IPS-NIHi7 (cell line): ENCODE measurements at regions not wholly inside any gene's neighbourhood (a gene's known extent, or its start where the extent isn't known, plus 50 kb on each side); places are given as distances from the start of the nearest gene placed in this dataset.

Experiments used
- DNase-seq: peaks from one replicate; pipeline ENCODE4 v3.0.0; 2012; ENCODE audit warnings: mixed read lengths; ENCODE audit errors: extremely low spot score

DNA sequence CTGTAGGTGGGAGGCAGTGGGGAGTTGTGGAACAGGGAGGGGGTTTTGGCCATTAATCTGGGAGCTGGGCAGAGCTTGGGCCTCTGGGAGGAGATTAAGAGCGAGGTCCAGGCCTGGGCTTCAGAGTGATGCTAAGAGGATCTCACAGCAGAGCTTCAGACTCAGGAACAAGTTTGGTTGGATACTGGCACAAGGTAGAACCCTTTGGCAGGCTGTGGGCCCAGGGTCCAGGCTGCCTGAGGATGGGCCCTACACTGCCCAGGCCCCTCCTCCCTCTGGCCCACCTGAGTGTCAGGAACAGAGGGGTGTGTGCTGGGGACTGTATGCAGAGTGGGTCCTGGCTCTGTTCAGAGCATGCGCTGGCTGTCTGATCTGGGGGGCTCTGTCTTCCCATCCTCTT, 334.9 kb downstream of the CYP26B1 start:
- no peak for DNase-seq

DNA sequence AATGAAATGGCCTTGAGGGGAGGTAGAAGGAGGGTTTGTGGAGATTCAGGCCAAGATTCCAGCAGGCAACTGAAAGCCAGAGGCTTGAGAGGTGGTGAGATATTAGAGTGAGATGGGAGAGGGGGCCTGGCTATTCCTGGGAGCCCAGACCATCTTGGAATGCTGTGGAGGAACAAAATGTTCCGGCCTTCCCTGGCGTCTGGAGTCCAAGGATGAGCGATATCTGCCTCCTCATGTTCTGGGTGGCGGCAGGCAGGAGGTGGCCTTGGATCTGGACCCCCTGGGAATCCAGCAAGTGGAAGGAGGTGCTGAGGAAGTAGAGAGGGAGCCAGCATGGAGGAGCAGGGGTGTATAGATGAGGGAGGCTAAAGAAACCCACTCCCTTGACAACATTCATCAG, 335.9 kb downstream of the CYP26B1 start:
- DNase-seq: no peak

DNA sequence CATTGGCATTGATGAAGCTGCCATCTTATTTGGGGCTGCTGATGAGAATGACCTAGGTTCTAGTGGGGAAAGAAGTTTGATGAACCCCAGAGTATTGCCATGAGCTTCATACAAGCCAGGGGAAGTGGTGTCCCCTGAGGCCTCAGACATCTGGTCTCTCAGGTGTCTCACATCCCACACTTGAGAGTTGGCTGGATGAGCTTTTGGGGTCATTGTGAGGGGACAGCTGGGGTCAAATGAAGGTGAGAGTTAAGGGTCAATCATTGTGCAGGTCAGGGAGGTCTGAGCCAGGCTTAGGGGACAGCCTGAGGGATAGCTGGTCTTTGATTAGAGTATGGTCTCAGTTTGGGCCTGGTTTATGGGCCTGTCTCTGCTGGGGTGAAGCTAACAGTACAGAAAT, 336.5 kb downstream of the CYP26B1 start:
- no peak for DNase-seq

DNA sequence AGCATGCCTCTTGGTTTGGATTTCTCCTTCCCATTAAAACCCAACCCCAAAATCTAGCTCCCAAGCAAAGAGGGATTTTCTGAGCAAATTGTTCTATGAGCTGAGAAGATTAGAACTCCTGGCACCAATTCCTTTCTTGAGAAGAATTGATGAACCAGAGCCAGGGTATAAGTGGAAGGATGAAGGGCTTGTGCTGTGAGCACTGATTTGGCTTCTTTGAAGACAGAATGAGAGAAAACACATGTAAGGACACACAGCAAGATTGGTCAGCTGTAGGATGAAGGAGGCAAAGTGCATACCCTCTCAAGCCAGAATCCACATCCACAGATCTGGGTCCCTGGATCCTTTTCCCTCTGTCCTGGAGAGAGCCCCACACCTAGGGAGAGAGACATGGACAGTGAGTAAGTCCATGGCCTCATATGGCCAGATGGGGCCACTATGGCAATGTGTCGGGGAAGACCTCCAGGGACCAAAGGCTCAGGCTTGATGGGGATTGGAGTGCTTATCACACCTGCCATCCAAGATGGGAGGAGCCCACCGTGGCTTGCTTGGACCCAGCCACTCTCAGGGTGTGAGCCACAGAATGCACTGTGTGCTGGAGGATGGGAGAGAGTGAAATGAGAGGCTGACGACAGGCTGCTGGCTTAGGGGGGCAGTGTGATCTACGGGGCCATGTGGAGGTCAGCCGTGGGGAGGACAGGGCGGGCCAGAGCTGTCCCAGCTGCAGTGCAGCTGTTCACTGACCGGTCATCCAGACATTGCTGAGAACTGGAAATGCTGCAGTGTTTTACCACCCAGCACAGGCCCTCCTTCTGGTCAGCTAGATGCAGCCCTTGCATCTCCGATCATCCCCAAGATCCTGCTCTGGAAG, 339.8 kb downstream of the CYP26B1 start:
- no peak for DNase-seq

DNA sequence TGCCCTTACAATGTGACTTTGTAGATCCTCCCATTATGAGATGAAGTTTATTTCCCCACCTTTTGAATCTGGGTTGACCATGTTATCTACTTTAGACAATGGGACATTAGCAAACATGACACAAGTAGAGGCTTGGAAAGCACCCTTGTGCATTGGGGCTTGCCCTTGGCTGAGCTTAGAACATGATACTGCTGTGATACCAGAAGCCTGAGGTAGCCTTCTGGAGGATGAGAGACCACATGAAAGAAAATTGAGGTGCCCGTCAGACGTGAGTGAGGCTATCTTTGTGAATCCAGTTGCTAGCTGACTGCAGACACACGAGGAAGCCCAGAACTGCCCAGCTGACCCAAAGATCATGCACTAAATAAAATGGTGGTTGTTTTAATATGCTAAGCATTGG, 341.2 kb downstream of the CYP26B1 start:
- DNase-seq: no peak

DNA sequence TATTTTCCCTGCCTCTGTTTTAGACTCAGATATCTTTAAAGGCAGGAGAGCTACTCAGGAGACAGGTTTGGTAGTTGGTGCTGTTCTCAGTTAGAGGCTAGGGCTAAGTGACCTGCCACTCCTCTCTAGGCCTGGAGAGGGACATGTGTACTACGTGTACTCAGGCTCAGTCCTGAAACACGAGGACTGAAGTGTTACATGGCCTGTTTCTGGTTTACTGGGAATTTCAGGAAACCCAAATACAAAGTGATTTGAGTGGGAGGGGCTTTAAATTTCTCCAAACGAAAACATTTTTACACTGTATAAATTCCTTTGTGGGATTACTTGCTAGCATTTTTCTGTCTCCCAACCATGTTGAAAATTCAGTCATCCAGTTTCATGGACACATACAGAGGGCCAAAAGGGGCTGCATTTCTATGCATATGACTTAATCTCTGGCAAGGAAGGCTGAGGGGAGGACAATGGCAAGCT, 343.3 kb downstream of the CYP26B1 start:
- DNase-seq: no peak

DNA sequence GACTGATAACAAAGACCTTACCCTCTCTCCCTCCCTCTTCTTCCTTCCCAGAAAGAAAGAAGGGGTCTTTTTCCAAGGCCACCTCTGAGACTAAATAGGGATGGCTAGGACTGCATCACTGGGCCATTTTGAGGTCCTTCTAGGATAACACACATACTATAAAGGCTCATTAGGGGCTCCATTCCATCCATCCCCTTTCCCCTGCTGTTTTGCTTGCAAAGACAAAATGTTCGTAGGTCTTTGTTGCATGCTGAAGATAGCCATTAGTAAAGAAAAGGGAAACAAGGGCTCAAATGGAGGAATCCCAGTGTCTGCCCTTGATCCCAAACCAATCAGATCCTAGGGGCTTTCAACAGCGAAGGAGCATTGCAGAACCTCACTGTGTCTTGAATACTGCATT, 344.3 kb downstream of the CYP26B1 start:
- DNase-seq: no peak

DNA sequence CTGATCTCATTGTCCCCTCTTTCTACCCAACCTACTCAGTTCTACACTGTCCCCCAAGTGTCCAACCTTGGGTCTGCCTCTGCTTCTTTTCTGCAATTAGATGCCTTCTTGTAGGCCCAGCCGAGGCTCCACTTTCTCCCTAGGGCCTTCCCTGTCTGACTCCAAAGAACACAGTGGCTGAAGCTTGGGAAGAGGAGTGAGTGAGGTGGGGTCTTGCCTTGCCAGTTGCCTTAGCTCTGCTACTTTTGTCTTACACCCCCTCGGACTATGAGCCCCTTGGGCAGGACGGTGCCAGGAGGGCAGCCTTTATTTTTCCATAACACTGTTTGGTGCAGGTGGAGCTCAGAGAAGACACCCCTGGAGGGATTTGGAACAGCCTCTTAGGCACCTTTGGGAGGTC, 345.1 kb downstream of the CYP26B1 start:
- DNase-seq: no peak

DNA sequence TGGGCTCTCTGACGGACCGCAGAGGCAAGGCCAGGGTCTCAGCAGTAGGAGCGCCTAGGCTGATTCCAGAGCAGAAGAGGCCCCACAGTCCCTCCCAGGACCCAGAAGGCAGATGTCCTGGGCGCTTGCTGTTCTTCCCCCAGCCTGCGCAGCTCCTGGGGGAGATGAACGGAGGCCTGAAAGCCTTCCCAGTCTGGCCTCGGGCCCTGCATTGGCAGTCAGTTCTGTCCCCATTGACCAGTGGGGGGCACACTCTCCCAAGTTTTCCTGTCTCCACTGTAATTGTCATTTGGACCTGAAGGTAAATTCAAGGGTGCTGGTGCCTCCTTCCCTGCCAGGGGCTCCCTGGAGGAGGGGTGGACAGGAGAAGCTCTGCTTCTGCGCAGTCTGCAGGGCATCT, 345.7 kb downstream of the CYP26B1 start:
- DNase-seq: peak; percentile 93

DNA sequence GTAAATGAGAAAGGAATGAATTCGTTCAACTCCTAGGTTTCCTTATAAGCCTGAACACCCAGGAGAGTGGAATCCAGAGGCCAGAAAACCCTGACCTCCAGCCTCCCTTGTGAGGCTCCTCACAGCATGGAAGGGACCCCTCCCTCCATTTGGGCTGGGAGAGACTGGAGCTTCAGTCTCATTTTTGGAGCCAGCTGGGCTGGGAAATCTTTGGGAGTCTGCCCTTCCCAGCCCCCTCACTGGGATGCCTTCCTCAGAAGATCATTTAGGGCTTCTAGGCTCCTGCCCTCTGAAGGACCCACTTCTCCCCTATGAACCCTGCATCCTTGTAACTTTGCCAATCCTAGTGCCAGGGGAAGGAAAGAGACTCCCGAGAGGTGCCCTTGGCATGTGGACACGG, 346.1 kb downstream of the CYP26B1 start:
- DNase-seq: no peak

DNA sequence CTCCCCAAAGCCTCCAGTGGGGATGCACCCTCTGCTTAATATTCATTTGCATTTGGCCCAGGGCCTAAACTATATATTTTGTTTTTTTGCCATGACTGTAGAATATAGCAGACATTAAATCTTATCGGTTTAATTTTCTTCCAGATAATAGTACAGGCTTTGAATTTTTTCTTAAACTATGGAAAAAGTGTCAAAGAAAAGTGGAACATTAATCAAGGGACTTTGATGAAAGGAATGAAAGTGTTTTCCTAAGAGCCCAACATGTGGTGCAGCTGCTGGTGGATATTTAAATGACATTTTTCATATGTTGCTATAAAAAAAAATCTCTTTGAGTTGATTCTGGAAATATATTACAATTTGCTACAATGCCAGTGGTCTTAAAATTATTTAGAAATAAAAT, 346.8 kb downstream of the CYP26B1 start:
- no peak for DNase-seq

DNA sequence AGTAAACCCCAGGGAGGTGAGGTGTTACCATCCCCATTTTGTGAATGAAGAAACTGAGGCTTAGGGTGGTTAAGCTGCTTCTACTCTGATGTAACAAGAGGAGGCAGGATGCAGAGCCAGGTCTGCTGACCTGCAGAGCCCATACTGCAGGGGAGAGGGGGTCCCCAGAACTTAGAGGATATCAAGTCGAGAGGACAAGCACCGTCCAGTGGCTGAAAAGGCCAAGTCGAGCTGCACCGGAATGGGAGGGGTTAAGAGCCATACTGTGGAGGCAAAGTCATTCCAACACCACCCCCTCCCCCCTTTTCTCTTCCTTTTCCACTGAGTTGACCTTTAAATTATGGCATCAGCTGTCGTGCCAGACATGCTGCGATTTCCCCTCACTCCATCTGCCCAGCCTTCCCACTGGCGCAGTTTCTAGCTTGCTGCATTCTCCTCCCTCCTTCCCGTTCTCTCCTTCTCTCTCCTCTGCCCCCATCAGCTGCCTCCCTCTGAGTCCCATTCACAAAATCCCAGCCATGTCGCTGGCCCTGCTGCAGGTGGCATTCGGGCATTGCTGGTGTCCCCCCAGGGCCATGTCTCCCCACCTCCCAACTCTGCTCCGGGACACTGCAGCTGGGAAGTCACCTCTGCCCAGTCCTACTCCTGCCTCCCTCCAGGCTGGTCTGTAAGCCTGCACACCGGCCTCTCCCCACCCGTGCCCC, 346.9 kb downstream of the DYSF start:
- no peak for DNase-seq

DNA sequence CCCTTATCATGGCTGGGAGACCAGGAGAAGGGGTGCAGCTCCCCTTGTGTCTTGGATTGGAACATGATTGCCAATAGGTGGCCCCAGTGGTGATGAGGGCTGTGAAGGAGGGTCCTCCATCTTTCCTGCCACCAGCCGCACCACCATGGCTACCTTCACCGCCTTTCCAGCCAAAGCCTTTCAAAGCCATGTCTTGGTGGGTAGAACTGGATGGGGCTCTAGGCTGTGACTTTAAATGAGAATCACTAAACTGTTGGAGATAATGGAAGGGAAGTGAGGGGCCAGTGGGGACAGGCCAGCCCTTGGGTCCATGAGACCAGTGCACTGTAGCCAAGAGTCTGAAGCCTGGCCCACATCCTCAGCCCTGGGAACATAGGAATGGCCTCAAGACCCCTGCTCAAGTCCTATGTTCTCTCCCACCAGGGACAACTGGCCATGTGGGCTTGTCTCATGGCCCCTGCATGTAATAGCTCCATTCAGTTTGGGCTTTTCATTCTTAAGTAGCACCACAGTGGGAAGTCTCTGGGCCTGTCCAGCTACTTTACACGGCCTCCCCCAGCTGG, 345.7 kb downstream of the DYSF start:
- DNase-seq: no peak

DNA sequence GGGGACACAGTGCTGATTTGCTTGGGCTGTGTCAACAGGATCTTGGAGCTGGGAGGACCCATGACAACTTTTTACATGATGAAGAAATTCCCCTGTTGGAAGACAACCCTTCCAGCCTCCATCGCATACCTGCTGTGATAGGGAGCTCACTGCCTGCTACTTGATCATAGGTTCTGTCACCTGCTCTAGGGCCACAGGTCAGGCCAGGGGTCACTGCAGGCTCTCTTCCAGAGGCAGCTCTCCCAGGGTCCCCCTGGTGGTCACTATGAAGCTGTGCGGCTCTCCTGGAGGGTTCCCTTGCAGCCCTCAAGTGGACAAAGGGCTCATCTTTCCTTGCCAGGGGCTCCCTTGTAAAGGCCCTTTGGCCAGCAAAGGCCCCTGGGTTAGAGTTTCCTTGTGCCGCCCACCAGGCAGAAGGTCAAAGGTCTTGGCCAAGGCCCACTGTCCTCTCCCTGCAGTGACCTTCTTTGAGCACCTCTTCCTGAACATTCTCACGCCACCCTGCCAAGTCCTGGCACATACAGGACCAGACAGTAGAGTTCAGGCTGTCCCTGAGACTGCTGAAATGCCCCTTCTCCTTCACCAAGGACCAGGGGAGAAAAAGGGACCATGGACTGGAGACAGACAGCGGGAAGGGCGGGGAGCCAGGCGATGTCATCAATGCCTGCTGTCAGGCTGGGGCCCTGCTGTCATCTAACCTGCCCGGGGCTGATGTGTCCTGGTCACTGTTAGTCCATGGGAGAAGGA, 345.1 kb downstream of the DYSF start:
- peak; percentile 91 for DNase-seq

DNA sequence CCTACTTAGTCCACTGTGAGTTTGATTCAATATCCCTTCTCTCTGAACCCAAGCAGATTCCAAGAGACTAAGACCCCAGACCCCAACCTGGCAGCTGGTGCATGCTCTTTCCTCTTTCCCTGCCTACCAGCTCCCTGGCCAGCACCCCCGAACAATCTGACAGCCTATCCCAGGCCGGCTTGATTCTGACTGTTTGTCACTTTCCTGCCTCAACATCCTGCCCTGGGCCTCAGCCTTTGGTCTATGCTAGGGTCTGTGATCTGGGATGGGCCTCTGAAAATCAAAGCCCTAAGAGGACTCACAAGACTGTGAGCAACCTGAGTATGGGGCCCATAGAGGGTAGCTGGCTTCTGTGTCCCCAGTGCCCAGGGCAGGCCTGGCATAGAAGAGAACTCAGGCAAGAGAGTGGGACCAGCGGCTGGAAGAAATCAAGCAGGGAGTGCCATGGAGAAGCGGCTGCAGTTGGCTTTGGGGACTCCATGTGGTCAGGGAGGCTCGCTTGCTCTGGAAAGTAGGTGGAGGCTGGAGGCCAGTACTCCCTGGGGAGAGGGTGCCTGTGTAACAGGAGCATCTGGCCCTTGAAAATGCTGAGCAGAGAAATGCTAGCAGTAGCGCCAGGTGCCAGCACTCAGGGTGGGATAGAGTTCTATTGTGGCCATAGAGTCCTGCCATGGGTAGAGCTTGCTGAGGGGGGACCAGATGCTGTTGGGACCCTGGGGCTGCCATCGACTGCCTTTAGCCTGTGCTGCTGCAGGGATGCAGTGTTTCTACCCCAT, 343.9 kb downstream of the DYSF start:
- DNase-seq: no peak

DNA sequence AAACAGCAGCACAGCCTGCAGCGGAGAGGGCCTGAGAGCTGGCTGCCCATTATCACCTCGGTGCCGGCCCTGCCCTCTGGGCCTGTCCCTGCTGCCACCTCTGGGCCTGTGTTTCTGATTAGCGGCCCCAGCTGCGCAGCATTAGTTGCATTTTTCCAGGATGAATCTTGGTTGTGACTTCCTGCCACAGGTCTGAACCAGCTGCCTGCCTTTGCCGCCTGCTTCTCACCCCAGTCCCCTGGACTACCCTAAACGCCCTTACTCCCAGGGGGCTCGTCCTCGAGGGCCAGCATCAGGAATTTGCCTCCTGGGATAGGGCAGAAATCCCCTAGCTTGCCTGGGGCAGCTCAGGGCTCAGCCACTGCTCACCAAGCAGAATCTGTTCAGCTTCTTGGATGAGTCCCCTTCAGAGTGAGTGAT, 342.8 kb downstream of the DYSF start:
- peak; percentile 37 for DNase-seq

DNA sequence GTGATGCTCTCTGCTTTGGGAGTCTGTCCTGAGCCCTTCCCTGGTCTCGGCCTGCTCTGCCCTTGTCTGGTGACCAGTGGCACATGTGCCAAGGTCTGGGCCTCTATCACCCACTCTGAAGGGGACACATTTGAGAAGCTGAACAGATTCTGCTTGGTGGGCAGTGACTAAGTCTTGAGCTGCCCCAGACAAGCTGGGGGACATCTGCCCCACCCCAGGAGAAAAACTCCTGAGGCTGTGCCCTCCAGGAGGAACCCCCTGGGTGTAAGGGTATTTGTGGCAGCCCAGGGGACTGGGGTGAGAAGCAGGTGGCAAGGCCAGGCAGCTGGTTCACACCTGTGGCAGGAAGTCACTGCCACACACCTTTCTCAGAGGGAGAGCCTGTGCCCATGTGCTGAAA, 342.1 kb downstream of the DYSF start:
- DNase-seq: no peak

DNA sequence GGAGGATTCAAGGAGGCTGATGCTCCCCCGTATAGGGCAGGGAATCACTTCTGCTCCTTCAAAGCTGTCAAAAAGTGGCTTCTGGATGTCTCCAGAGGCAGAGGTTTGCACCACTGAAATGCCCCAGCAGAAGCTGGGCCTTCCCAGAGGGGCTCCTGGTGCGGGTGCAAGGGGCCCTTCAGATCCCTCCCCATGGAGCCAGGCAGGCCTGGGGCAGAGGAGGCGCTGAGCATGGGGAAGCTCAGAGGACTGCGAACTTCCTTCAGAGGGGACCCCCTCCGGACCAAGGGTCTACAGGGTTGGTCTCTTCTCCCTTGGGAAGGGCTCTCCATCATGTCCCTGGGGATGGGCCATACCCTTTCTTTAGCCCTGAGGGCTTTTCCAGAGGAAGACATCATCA, 341.2 kb downstream of the DYSF start:
- DNase-seq: no peak

DNA sequence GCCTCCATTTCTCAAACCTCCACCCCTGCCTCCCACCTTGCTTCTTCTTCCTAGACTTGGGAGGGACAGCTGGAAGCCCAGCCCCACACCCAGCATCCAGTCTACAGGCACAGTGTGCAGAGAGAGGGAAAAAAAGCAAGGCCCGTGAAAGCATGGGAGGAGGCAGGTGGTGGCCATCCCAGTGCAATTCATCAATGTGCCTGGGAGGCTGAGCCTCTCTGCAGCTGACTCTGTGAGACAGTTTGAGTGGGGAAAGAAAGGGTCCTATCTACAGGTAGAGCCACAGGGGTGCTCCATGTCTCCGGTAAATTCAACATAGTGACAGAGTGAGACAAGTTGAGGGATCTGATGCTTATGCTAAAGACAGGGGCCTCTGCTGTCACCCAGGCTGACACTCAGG, 340.6 kb downstream of the DYSF start:
- DNase-seq: no peak

DNA sequence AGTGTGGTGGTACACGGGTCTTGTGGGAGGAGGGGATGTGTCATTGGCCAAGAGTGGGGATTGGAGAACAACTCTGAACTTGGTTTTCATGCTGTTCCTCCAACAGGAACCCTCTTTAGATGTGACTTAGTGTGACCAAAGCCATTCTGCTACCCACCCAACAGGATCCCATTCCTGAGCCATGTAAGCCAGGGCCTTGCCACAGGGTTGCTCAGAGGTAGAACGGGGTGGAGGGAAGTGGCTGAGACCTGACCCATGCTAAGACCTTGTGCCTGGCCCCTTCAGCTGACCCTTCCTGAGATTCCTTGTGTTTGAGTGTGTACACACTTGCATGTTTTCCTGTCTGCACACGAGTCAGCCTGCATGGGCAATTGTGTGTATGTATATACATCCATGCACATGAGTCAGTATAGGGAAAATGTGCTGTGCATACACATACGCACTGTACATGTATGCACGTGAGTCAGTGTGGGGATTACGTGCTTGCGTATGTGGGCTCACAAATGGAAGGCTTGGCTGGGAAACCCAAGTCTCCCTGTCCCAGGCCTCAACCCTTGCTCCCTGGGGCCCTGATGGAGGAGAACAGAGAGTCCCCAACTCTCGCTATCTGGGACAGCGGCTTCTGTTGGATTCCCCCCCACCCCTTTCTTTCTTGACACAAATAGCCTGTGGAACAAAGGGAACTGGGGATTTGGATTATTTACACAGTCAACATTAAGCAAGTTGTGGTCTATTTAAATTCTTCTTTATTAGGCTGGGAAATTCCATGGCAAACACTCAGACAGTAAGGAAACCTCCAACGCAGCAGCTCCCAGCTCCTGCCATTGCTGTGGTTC, 339.8 kb downstream of the DYSF start:
- DNase-seq: no peak
